GM18870 (cell line): ENCODE measurements at regions not wholly inside any gene's neighbourhood (a gene's known extent, or its start where the extent isn't known, plus 50 kb on each side); places are given as distances from the start of the nearest gene placed in this dataset.

ENCODE experiments used
- ATAC-seq: cut with Tn5 transposase; IDR thresholded peaks from one replicate; pipeline ENCODE4 v1.9.1; 2021; ENCODE audit warnings: moderate library complexity; ENCODE audit not compliant: unreplicated experiment

DNA sequence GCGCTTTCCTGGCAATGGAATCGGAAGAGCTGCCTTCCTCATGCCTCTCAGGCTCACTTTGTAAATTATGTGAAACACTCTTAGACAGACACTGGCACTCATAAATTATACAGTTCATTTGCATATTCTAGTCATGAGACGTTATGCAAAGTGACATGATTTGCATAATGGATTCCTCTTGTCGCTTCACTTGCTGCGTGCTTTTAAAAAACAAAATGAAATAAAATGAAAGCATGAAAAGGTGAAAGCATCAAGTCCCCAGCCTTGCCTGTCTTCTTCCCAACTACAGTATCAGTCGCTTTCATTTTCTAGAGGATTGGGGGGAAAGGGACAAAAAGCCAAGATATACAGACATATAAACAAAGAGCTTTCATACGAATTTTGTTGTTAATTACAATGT is 252.8 kb upstream of the PMFBP1 start:
- no peak for ATAC-seq

DNA sequence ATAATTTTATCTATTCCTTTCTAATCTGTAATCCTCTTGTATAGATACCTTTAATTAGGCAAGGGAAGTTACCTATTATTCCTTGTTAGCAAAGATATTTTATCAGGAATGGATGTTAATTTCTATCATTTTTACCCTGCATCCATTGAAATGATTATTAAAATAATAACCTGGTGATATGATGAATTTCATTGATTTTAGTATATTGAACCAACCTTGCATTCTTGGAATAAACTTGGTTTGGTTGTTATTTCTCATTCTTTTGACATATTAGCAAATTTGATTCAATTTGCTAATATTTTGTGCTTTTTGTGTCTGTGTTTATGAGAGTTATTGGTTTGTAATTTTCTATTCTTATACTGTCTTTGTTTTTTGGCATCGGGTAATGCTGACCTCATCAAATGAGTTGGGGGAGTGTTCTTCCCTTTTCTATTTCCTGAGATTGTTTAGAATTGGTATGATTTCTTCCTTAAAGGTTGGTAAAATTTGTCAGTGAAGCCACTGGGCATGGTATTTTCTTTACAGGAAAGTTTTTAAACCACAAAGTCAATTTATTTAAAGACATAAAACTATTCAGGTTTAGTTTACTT is 250.4 kb upstream of the PMFBP1 start:
- no peak for ATAC-seq

DNA sequence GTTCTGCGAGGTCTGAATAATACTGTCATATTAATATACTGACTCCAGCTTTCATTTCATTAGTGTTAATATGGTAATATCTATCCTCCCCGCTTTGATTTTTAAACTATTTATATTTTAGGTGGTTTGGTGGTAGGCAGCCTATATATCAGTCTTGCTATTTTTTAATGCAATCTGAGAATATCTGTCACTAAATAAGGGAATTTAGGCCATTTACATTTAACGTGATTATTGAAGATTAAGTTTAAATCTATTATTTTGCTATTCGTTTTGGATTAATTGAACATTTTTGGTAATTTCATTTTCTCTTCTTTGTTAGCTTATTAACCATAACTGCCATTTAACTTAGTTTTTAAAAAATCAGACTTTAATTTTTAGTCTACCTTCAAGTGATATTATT is 247.7 kb upstream of the PMFBP1 start:
- ATAC-seq, result no peak

DNA sequence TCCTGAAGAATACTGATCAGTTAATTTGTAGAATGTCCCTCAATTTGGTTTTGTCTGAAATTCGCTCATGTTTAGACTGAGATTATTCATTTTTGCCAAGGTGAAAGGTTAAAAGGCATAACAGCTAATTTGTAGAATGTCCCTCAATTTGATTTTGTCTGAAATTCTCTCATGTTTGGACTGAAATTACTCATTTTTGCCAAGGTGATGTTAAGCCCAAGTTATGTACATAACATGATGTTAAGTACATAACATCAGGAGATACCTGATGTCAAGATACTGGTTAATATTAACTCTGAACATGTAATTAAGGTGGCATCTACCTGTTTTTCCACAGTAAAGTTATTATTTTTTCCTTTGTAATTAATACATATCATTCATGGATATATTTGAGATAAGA is 243.4 kb upstream of the PMFBP1 start:
- ATAC-seq, result no peak

DNA sequence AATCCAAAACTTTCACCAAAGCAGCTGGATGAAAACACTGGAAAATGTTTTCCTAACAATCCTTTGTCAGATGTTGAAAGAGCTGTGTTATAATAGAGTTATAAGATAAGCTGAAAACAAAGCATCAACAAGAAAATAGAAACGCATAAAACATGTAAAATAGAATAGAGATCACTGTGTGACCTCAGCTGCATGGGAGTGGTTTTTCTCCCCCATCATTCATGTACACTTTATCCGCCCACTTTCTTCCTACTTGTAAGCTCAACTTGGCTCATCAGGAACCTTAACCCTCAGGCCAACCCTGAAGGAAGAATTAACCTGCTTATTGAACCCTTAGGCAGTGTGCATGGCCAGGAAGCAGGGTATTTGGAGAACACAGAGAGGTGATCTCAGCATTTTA is 238.5 kb upstream of the PMFBP1 start:
- ATAC-seq, result no peak

DNA sequence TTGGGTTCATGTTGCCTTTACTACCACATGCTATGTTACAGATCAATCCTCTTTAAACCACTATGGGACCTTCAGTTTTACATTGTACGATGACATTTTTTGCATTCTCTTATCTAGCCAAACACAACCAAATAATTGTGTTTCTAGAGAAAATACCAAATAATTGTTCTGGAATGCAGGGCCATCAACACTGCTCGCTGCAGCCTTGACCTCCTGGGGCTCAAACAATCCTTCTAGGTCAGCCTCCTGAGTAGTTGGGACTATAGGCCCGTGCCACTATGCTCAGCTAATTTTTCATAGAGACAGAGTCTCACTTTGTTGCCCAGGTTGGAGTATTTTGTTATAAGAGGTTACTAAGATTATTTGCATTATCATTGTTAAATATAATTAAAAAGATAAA is 237.5 kb upstream of the PMFBP1 start:
- ATAC-seq, result no peak

DNA sequence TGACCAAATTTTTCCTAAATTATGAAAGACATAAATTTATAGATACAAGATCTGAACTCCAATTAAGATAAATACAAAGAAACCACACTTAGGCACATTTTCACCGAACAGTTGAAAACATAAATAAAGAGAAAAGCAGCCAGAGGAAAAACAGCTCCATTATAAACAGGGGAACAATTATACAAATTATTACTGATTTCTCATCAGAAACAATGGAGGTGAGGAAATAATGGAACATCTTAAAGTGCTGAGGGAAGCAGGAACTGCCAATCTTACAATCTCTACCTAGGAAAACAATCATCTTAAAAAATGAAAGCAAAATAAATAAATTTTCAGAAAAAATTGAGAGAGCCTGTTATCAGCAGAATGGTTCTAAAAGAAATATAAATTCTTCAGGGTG is 234.4 kb upstream of the PMFBP1 start:
- ATAC-seq, result no peak

DNA sequence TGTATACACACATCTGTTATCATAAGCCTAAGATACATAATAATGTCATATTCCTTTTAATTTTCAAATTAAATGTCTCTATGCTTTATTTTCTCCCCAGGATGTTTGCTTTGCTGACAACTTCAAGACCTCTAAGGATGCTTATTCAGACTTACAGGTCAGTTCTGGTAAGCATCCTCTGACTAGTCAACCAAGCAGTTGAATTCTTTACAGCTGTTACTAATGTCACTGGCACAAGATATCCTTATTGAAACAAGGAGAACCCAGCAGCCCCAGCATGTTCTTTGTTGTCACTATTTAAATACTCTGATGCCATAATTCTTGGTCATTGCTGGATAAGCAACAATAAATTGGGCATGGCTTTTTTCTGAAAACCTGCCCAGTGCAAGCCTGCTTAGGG is 232.3 kb upstream of the PMFBP1 start:
- ATAC-seq, result no peak

DNA sequence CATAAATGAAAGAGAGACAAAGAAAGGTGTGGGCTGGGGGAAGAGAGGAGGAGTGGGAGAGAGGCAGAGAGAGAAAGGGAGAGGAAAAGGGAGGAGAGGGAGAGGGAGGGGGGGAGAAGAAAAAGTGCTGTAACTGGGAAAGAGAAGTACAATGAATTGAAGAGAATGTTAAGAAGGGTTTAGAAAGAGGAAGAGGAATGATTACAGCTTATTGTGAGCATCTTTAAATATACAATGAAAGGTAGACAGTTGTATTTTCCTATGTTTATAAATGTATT is 229.1 kb upstream of the PMFBP1 start:
- no peak for ATAC-seq

DNA sequence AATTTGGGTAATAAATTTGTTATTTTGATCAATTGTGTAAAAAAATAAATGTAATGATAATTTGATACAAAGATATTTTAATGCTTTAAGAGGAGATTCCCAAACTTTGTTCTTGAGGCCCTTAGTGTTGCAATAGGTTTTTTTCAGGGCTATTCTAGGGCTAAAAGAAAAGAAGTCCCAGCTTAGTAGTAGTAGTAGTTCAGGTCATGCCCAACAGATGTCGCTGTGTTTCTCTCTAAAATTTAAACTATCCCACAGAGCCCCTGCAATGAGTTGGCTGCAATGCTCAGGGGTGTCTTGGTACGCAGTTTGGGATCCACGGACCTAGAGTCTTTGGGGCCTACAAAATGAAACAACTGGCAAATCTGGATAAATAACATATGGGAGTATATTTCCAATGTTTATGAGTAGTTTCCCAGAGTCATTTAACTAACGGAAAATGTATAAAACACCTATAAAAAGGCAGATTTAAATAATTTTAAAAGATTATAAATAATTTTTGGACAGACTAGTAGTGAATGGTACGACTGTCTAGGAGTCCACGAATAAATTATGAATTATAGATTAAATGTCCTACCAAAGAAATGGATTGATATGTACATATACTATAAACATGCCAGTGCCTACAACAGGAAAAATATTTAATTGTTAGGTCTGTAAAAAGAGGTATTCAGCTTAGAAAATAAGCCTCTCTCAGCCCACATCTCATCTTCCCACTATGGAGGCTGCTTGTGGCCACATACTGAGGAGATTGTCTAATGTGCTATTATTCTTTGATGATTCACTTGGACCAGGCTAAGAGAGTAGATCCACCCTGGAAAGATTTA is 228.5 kb upstream of the PMFBP1 start:
- no peak for ATAC-seq

DNA sequence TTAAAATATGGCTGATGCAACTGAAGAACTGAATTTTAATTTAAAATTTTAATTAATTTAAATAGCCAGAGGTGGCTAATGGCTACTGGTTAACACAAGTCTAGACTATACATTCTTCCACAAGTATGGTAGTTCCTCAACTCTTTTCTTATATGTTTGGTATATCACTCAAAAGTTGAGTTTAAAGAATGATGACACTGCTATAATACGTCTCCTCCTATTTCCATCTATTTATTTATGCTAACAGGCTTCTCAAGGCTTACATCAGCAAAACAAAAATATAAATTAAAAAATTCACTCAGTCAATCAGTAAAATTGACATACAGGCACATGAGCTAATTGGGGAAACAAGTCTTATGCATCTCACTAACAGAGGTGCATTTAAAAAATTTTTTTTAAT is 227.9 kb upstream of the PMFBP1 start:
- ATAC-seq, result no peak

DNA sequence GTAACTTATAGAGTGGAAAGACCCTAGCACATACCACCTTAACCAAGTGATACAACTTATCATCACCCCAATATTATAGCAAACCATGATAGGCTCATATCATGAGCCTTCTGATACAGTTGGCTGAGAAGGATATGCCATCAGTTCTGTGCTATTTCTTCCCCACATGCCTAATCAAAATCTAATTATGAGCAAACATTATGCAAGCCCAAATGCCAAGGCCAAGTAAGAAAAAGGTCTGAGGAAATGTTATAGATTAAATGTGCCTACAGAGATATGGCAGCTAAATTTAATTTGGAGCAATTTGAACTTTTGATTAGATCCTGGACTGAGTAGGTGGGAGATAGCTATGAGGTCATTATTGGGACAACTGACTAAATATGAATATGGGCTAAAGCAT is 225.9 kb upstream of the PMFBP1 start:
- no peak for ATAC-seq

DNA sequence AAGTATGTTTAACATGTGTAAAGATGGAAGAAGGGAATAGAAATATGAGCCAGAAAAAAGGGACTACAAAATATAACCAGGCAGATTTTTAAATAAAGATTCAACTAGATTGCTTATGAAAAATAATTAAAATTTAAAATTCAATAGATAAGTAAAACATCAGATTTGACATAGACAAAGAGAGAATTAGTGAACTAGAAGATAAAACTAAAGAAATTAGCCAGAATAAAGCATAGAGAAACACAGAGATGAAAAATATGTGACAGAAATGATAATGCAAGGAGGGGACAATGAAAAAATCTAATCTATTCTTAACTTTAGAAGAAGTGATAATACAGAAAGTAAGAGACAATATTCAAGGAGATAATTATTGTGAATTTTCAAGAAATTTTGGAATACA is 222.6 kb upstream of the PMFBP1 start:
- no peak for ATAC-seq

DNA sequence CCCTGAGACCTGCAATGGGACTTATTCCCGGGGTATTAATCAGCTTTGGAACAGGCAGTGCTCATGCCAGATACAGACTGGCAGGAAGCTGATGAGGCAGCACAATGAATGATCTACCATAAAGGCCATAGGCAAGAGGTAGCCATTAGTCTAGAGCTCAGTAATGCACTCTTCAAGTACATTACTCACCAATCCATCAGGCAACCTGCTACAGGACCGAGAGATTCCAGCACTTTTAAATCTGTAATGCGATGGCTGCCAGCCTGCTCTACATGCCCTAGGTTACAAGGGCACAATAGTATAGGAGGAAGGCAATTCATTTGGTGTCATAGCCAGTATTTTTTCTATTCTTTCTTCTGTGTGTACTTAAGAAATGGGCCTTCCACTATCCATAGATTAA is 217.8 kb upstream of the PMFBP1 start:
- ATAC-seq, result no peak

DNA sequence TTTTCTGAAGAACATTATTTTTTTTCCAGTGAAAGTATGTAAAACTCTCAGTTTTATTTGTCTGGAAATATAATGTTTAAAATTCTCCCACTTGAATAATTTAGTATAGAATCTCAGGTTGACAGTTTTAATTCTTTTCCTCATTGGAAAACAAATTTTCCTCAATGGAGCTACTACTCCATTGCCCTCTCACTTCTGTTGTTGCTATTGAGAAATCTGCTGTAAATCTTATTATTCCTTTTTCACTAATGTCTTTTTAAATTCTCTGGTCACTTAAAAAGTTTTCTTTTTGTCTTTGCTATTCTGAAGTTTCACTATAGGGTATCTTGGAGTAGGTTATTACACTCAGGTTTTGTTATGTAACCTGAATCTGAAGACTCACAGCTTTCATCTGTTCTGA is 216.1 kb upstream of the PMFBP1 start:
- ATAC-seq, result no peak

DNA sequence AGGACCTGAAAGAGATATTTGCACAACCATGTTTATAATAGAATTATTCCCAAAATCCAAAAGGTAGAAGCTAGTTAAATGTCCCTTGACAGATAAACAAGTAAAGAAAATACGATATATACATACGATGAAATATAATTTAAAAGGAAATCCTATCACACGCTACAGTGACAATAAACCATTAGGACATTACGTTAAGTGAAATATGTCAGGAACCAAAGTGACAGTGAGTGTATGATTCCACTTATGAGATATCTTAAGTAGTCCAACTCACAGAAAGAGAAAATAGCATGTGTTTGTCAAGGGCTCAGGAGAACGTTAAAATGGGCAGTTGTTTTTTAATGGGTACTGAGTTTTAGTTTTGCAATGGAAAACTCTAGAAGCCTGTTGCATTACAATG is 212.7 kb upstream of the PMFBP1 start:
- no peak for ATAC-seq

DNA sequence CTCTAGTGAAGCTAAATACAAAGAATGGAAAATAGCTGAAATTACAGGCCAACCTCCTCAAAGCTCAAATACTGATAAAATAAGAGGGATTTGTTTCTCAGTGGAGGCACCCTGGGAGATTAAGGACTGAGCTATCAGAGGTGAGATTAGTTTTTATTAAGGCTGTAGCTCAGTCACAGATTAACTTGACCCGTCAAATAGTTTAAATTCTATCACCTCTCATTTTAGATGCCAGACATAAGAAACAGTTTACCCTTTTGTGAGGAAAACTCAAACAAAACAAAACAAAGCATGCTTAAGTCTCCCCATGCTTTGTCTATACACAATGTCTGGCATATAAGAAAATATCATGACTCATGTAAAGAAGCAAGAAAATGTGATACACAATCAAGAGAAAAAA is 208.3 kb upstream of the PMFBP1 start:
- ATAC-seq, result no peak

DNA sequence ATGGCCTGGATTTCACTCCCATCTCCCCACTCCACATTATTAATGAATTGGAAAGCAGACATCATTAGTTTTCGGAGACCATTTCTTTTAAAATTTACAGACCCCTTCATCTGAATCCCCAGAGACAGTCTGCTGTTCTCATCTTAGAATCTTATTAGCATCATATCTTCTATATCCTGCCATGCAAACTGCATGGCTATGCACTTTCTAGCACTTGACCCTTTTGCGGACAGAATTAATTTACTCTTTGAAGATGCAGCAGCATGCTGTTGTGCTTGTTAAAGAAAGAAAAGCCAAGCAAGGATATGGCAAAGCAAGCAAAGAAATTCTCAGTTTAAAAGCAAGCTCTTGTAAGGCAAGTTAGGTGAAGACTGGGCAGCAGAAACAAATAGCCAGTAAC is 201.2 kb upstream of the PMFBP1 start:
- ATAC-seq, result no peak

DNA sequence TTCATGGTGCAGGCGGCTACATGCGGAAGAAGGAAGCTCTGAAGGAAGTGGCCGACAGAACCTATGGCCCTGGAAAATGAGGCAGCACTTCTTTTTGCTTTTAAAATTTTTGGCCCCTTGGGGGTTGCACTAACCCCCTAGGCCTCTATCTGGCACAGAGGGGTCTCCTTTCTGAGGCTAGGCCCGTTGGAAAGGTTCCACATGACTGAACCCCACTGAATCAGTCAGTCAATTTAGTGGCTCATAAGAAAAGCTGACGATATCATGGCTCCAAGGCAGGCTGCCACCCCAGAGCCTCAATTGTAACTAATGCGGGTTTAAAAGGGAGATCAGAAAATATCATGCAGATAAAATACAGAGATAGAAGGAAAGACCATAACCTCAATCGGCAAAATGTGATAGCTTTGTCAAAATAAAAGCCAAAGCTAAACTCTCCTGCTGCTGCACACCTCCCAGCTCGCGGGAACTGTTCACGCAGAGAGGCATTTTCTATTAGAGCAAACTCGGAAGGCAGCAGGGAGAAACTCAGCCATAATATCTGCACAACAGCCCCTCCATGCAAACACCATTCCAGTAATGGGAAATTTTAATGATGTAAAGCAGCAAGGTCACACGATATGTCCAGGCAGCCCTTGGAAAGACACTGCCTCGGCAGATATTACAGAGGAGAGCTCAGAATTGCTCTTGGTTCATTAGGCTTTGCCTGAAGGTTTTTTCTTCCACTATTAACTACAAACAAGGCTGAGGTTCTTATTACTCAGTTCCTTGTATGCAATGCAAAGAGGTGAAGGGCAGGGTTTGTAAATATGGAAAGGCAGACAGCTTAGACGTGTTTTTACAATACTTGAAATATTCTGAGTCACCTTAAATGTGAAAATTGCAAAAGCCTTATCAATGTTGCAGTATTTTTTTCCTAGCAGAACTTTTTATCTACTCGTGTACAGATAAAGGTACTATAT is 200.4 kb upstream of the PMFBP1 start:
- no peak for ATAC-seq

DNA sequence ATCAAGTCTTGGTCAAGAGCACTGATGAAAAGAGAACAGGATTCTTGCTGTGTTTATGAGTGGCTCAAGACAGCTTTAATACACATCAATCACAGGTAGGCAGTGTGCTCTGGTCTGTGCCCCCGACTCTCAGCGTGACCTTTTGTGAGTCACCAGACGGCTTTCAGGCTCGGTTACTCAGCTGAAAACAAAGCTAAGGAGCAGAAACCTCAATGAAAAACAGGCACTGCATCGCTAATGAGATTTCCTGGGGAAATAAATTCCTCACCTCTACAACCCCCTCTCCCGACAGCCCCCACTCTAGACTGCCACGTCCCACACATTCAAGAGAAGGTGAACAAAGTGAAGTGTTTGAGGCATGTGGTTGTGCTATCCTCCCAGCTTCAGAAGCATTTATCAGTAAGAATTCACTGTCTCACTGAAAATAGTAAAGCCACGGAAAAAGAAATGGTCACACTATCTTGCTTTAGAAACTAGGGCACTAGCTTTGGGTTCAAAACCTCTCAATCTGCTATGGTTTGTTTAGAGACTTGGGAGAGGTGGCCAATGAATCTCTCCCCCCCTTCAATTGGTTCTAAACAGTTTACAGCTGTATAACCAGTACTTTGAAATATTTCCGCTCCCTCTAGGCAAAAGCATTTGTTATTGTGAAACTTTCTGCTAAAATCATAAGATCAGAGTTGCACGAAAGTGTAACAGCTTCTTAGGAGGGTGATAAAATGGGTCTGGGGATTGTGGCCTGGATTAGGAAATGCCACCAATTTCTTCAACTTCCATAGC is 199.5 kb upstream of the PMFBP1 start:
- ATAC-seq, result no peak

DNA sequence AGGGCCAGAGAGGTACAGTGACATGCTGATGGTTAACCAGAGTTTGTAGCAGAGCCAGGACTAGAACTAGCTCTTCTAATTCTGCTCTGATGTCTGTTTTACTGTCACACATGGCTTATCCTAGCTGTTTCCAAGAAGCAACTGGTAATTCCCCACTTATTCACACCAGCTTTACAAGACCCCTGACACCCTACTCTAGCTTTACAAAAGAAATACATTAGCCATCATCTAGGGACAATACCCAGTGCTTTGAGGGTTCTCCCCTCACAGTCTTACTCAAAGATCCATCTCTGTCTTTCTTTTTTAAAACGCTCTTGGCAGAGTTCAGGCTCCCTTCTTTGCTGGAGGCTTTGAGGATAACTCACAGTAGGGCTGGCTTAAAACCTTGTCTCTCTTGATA is 197.3 kb upstream of the PMFBP1 start:
- no peak for ATAC-seq
